22Rv1 (cell line): ENCODE measurements at regions not wholly inside any gene's neighbourhood (a gene's known extent, or its start where the extent isn't known, plus 50 kb on each side); places are given as distances from the start of the nearest gene placed in this dataset.

Experiments
- CTCF ChIP-seq: fragments of 450-650 bp; IDR thresholded peaks from 2 replicates; pipeline ENCODE4 v1.5.1; 2017; ENCODE audit warnings: mild to moderate bottlenecking
- ZFX ChIP-seq: fragments of 450-650 bp; IDR thresholded peaks from 2 replicates; pipeline ENCODE4 v1.6.1; 2017; ENCODE audit warnings: antibody characterized with exemption, borderline replicate concordance

- no peak for TF ChIP-seq CTCF
- no peak for TF ChIP-seq ZFX
Measured at GRCh38 chr4:22162454-22162853, 213.9 kb upstream of the KCNIP4 start.
